ENCODE measurements at regions not wholly inside any gene's neighbourhood (a gene's known extent, or its start where the extent isn't known, plus 50 kb on each side); places are given as distances from the start of the nearest gene placed in this dataset.

GRCh38 chr21:38660333-38661196 lies 145.2 kb upstream of the ETS2 start:
- Histone ChIP-seq H3F3A (ENCODE audit: low read length, unreplicated experiment) (no peaks in the 10 kb centered on the region), H3K9me2 (replicated peaks; ENCODE audit: low read length) (no peaks in the 10 kb centered on the region), H3K79me2 (ENCODE audit: low read length) (no peaks in the 10 kb centered on the region), H3K27ac (ENCODE audit: low read length) (no peak overlapping the region), H4K20me1 (ENCODE audit: low read length) (no peaks in the 10 kb centered on the region), H3K4me1 (ENCODE audit: insufficient read depth, low read length) (no peaks in the 10 kb centered on the region), H3K9me3 (ENCODE audit: low read length) (no peaks in the 10 kb centered on the region), H3K4me3 (ENCODE audit: low read length) (no peak overlapping the region), H3K27me3 (ENCODE audit: low read length) (peaks cover 73% of the 10 kb centered on the region), H3K4me2 (ENCODE audit: low read length) (no peak overlapping the region), H2AFZ (ENCODE audit: low read length) (no peak overlapping the region), H3K36me3 (ENCODE audit: low read depth, low read length) (no peaks in the 10 kb centered on the region), H3K9ac (ENCODE audit: low read length) (no peak overlapping the region)
- intact Hi-C loops (cut with micrococcal nuclease) = no loop called here
- ChIA-PET CTCF (no interaction called here), POLR2A (ENCODE audit: unreplicated experiment) (no interaction called here)
- no TSS peak for BruUV-seq (replicated peaks)
- no peak for DNase-seq
- ATAC-seq = no peak
- TF ChIP-seq EZH2phosphoT487 (IDR thresholded peaks at IDR 0.05; ENCODE audit: borderline replicate concordance, low read length) (no peak), CTCF (conservative IDR thresholded peaks at IDR 0.05; ENCODE audit: low read depth, low read length) (no peak), EZH2 (IDR thresholded peaks at IDR 0.05; ENCODE audit: low read length, unreplicated experiment) (no peak)

- H3K36me3 ChIP-seq (ENCODE audit: low read depth, low read length) = no peaks in the 10 kb centered on the region
- no peaks in the 10 kb centered on the region for H3K9me3 ChIP-seq (ENCODE audit: low read length)
- H3K4me2 ChIP-seq (ENCODE audit: low read length) = no peak overlapping the region
- H3K9ac ChIP-seq (ENCODE audit: low read length) = no peak overlapping the region
- no peak overlapping the region for H3K4me3 ChIP-seq (ENCODE audit: low read length)
- intact Hi-C loops (cut with micrococcal nuclease) = no loop called here
- BruUV-seq (replicated peaks) = no TSS peak
- H3K9me2 ChIP-seq (replicated peaks; ENCODE audit: low read length) = no peaks in the 10 kb centered on the region
- DNase-seq (no peak), ATAC-seq (no peak)
- H3K27me3 ChIP-seq (ENCODE audit: low read length) = peaks cover 65% of the 10 kb centered on the region
- no peak overlapping the region for H2AFZ ChIP-seq (ENCODE audit: low read length)
- H4K20me1 ChIP-seq (ENCODE audit: low read length) = no peaks in the 10 kb centered on the region
- no peak for TF ChIP-seq EZH2phosphoT487 (IDR thresholded peaks at IDR 0.05; ENCODE audit: borderline replicate concordance, low read length)
- no peak for TF ChIP-seq CTCF (conservative IDR thresholded peaks at IDR 0.05; ENCODE audit: low read depth, low read length)
- no peak for TF ChIP-seq EZH2 (IDR thresholded peaks at IDR 0.05; ENCODE audit: low read length, unreplicated experiment)
- H3K4me1 ChIP-seq (ENCODE audit: insufficient read depth, low read length) = no peaks in the 10 kb centered on the region
- no peak overlapping the region for H3K27ac ChIP-seq (ENCODE audit: low read length)
- ChIA-PET POLR2A (ENCODE audit: unreplicated experiment) (no interaction called here), CTCF (no interaction called here)
- no peaks in the 10 kb centered on the region for H3K79me2 ChIP-seq (ENCODE audit: low read length)
- H3F3A ChIP-seq (ENCODE audit: low read length, unreplicated experiment) = no peaks in the 10 kb centered on the region
These were observed 144.4 kb upstream of the ETS2 start for GRCh38 chr21:38661197-38661871.
